Endothelial cell (in vitro differentiated cells): ENCODE measurements at regions not wholly inside any gene's neighbourhood (a gene's known extent, or its start where the extent isn't known, plus 50 kb on each side); places are given as distances from the start of the nearest gene placed in this dataset.

Experiments used
- DNase-seq: peaks from one replicate; pipeline ENCODE4 v3.0.0; 2021; ENCODE audit warnings: low spot score
- H3K27ac Mint-ChIP-seq: one replicate; pipeline ENCODE4 v1.8.0; 2021; ENCODE audit warnings: mixed read lengths, inconsistent platforms; ENCODE audit not compliant: unreplicated experiment
- H3K27me3 Mint-ChIP-seq: one replicate; pipeline ENCODE4 v1.8.0; 2021; ENCODE audit warnings: mild to moderate bottlenecking, moderate library complexity, mixed read lengths, inconsistent platforms; ENCODE audit not compliant: unreplicated experiment
- H3K36me3 Mint-ChIP-seq: one replicate; pipeline ENCODE4 v1.8.0; 2021; ENCODE audit warnings: mild to moderate bottlenecking, low read depth, mixed read lengths, inconsistent platforms; ENCODE audit not compliant: unreplicated experiment
- H3K4me1 Mint-ChIP-seq: one replicate; pipeline ENCODE4 v1.8.0; 2021; ENCODE audit warnings: mild to moderate bottlenecking, mixed read lengths, inconsistent platforms; ENCODE audit not compliant: unreplicated experiment
- H3K4me3 Mint-ChIP-seq: one replicate; pipeline ENCODE4 v1.8.0; 2021; ENCODE audit warnings: mild to moderate bottlenecking, mixed read lengths, inconsistent platforms; ENCODE audit not compliant: unreplicated experiment
- H3K9me3 Mint-ChIP-seq: one replicate; pipeline ENCODE4 v1.8.0; 2021; ENCODE audit warnings: mixed read lengths, inconsistent platforms; ENCODE audit not compliant: unreplicated experiment
- CTCF ChIP-seq: fragments of 200-600 bp; sonication (generic); IDR thresholded peaks from one replicate; pipeline ENCODE4 v1.5.0; 2021; ENCODE audit warnings: antibody characterized with exemption; ENCODE audit not compliant: unreplicated experiment

GRCh38 chr15:77836906-77837648 is 204.4 kb upstream of the LINGO1 start:
- no peak for TF ChIP-seq CTCF
- H3K9me3 Mint-ChIP-seq, result no peaks in the 10 kb centered on the region
- H3K36me3 Mint-ChIP-seq, result no peaks in the 10 kb centered on the region
- no peak overlapping the region for H3K4me3 Mint-ChIP-seq
- no peak overlapping the region for H3K27ac Mint-ChIP-seq
- no peak for DNase-seq
- peaks cover 5% of the 10 kb centered on the region for H3K4me1 Mint-ChIP-seq
- peaks cover 7% of the 10 kb centered on the region for H3K27me3 Mint-ChIP-seq

GRCh38 chr15:77836121-77836692 is 203.5 kb upstream of the LINGO1 start:
- no peaks in the 10 kb centered on the region for H3K36me3 Mint-ChIP-seq
- no peaks in the 10 kb centered on the region for H3K9me3 Mint-ChIP-seq
- H3K27me3 Mint-ChIP-seq, result peaks cover 7% of the 10 kb centered on the region
- H3K27ac Mint-ChIP-seq, result no peak overlapping the region
- no peak for TF ChIP-seq CTCF
- no peak for DNase-seq
- peaks cover 3% of the 10 kb centered on the region for H3K4me1 Mint-ChIP-seq
- no peak overlapping the region for H3K4me3 Mint-ChIP-seq

GRCh38 chr15:77834276-77834990 is 201.7 kb upstream of the LINGO1 start:
- H3K27me3 Mint-ChIP-seq, result peaks cover 5% of the 10 kb centered on the region
- no peak overlapping the region for H3K27ac Mint-ChIP-seq
- TF ChIP-seq CTCF, result no peak
- DNase-seq, result no peak
- no peak overlapping the region for H3K4me3 Mint-ChIP-seq
- H3K36me3 Mint-ChIP-seq, result no peaks in the 10 kb centered on the region
- no peaks in the 10 kb centered on the region for H3K9me3 Mint-ChIP-seq
- H3K4me1 Mint-ChIP-seq, result no peaks in the 10 kb centered on the region

- no peaks in the 10 kb centered on the region for H3K9me3 Mint-ChIP-seq
- H3K4me3 Mint-ChIP-seq, result no peak overlapping the region
- H3K4me1 Mint-ChIP-seq, result no peaks in the 10 kb centered on the region
- no peak for DNase-seq
- H3K27ac Mint-ChIP-seq, result no peak overlapping the region
- no peaks in the 10 kb centered on the region for H3K36me3 Mint-ChIP-seq
- peaks cover 6% of the 10 kb centered on the region for H3K27me3 Mint-ChIP-seq
- no peak for TF ChIP-seq CTCF
These were observed 200.2 kb upstream of the LINGO1 start for GRCh38 chr15:77832874-77833273.

GRCh38 chr15:77831986-77832385 is 199.3 kb upstream of the LINGO1 start:
- Mint-ChIP-seq H3K9me3 (no peaks in the 10 kb centered on the region), H3K27ac (no peak overlapping the region), H3K4me3 (no peak overlapping the region), H3K27me3 (peaks cover 1% of the 10 kb centered on the region), H3K4me1 (no peaks in the 10 kb centered on the region), H3K36me3 (no peaks in the 10 kb centered on the region)
- no peak for DNase-seq
- TF ChIP-seq CTCF, result no peak
